ENCODE measurements at regions not wholly inside any gene's neighbourhood (a gene's known extent, or its start where the extent isn't known, plus 50 kb on each side); places are given as distances from the start of the nearest gene placed in this dataset.
"Not testable (repeated sequence)": the region's sequence is repeated elsewhere in the genome, so short reads cannot be mapped to it uniquely, and the experiment has no call there.

DNA sequence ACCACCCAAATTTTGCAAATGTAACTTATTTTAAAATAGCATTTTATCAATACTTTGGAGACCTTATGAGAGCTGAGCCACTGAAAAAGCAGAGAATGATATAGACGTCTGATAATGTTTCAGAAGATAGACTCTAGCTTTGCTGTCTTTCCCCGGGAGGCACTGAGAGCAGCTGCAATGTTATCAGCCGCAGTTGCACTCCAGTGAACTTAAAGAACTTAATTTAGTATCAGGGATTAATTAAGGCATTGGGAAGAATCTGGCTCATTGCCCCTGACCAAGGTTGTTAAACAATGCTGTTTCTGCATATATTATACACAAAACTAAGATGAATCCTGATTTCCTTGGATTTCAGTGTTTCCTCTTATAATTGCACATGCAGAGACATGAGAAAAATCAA lies 75.7 kb upstream of the SGCG start:
- no peak overlapping the region for H3K4me3 ChIP-seq
- no peaks in the 10 kb centered on the region for H3K36me3 ChIP-seq
- DNase-seq (ENCODE audit: low spot score) (no peak), ATAC-seq (ENCODE audit: insufficient number of reproducible peaks, low FRiP score, low read depth) (no peak)
- H3K4me1 ChIP-seq (ENCODE audit: control insufficient read depth in 1 of 2, low read depth in 2 of 2) = no peaks in the 10 kb centered on the region
- H3K27ac ChIP-seq = no peak overlapping the region
- no peaks in the 10 kb centered on the region for H3K9me3 ChIP-seq
- TF ChIP-seq, protein P1, sequence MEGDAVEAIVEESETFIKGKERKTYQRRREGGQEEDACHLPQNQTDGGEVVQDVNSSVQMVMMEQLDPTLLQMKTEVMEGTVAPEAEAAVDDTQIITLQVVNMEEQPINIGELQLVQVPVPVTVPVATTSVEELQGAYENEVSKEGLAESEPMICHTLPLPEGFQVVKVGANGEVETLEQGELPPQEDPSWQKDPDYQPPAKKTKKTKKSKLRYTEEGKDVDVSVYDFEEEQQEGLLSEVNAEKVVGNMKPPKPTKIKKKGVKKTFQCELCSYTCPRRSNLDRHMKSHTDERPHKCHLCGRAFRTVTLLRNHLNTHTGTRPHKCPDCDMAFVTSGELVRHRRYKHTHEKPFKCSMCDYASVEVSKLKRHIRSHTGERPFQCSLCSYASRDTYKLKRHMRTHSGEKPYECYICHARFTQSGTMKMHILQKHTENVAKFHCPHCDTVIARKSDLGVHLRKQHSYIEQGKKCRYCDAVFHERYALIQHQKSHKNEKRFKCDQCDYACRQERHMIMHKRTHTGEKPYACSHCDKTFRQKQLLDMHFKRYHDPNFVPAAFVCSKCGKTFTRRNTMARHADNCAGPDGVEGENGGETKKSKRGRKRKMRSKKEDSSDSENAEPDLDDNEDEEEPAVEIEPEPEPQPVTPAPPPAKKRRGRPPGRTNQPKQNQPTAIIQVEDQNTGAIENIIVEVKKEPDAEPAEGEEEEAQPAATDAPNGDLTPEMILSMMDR (IDR thresholded peaks at IDR 0.05) = no peak
- H3K27me3 ChIP-seq (replicated peaks; ENCODE audit: insufficient read depth) = no peaks in the 10 kb centered on the region

- Histone ChIP-seq H3K9me3 (no peaks in the 10 kb centered on the region), H3K4me3 (no peak overlapping the region), H3K4me1 (ENCODE audit: control insufficient read depth in 1 of 2, low read depth in 2 of 2) (no peaks in the 10 kb centered on the region), H3K27ac (no peak overlapping the region), H3K27me3 (replicated peaks; ENCODE audit: insufficient read depth) (no peaks in the 10 kb centered on the region), H3K36me3 (no peaks in the 10 kb centered on the region)
- TF ChIP-seq, protein P1 (IDR thresholded peaks at IDR 0.05) = no peak
- DNase-seq (ENCODE audit: low spot score) = no peak
- ATAC-seq (ENCODE audit: insufficient number of reproducible peaks, low FRiP score, low read depth) = no peak
These were observed 73.1 kb upstream of the SGCG start for GRCh38 chr13:23107665-23108064.

DNA sequence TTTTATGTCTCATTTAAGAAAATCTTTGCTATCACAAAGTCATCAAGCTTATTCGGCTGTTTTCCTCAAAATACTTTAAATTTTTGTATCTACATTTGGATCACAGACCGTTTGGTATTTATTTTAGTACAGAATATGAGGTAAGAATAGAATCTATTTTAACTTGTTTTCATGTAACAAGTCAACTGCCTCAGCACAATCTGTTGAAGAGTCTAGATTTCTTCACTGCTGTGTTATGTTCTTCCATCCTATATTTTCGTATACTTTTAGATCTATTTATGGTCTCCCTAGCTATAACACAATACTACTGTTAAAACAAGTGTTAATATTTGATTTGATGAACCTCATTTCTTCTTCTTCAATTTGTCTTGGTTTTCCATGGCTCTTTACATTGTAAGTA lies 61.6 kb upstream of the SGCG start:
- Histone ChIP-seq H3K4me1 (ENCODE audit: control insufficient read depth in 1 of 2, low read depth in 2 of 2) (no peaks in the 10 kb centered on the region), H3K9me3 (no peaks in the 10 kb centered on the region), H3K27me3 (replicated peaks; ENCODE audit: insufficient read depth) (no peaks in the 10 kb centered on the region), H3K36me3 (no peaks in the 10 kb centered on the region), H3K27ac (no peak overlapping the region), H3K4me3 (no peak overlapping the region)
- ATAC-seq (ENCODE audit: insufficient number of reproducible peaks, low FRiP score, low read depth) (no peak), DNase-seq (ENCODE audit: low spot score) (no peak)
- TF ChIP-seq, protein P1 (IDR thresholded peaks at IDR 0.05) = no peak

- not testable (repeated sequence) for H3K4me3 ChIP-seq; H3K27ac ChIP-seq; H3K27me3 ChIP-seq (replicated peaks; ENCODE audit: insufficient read depth); H3K4me1 ChIP-seq (ENCODE audit: control insufficient read depth in 1 of 2, low read depth in 2 of 2); H3K9me3 ChIP-seq; ATAC-seq (ENCODE audit: insufficient number of reproducible peaks, low FRiP score, low read depth); H3K36me3 ChIP-seq; DNase-seq (ENCODE audit: low spot score)
These were observed 53.2 kb upstream of the SGCG start for GRCh38 chr13:23127540-23127939.

GRCh38 chr13:23129331-23129730 lies 51.4 kb upstream of the SGCG start:
- no peaks in the 10 kb centered on the region for H3K4me1 ChIP-seq (ENCODE audit: control insufficient read depth in 1 of 2, low read depth in 2 of 2)
- ATAC-seq (ENCODE audit: insufficient number of reproducible peaks, low FRiP score, low read depth) (no peak), DNase-seq (ENCODE audit: low spot score) (no peak)
- no peaks in the 10 kb centered on the region for H3K36me3 ChIP-seq
- no peaks in the 10 kb centered on the region for H3K9me3 ChIP-seq
- H3K27me3 ChIP-seq (replicated peaks; ENCODE audit: insufficient read depth) = no peaks in the 10 kb centered on the region
- H3K27ac ChIP-seq = no peak overlapping the region
- TF ChIP-seq, protein P1 (IDR thresholded peaks at IDR 0.05) = no peak
- H3K4me3 ChIP-seq = no peak overlapping the region
